ENCODE measurements at regions not wholly inside any gene's neighbourhood (a gene's known extent, or its start where the extent isn't known, plus 50 kb on each side); places are given as distances from the start of the nearest gene placed in this dataset.

GRCh38 chr17:71081666-71082065 lies 912.3 kb downstream of the KCNJ2 start:
- TF ChIP-seq, protein P1, sequence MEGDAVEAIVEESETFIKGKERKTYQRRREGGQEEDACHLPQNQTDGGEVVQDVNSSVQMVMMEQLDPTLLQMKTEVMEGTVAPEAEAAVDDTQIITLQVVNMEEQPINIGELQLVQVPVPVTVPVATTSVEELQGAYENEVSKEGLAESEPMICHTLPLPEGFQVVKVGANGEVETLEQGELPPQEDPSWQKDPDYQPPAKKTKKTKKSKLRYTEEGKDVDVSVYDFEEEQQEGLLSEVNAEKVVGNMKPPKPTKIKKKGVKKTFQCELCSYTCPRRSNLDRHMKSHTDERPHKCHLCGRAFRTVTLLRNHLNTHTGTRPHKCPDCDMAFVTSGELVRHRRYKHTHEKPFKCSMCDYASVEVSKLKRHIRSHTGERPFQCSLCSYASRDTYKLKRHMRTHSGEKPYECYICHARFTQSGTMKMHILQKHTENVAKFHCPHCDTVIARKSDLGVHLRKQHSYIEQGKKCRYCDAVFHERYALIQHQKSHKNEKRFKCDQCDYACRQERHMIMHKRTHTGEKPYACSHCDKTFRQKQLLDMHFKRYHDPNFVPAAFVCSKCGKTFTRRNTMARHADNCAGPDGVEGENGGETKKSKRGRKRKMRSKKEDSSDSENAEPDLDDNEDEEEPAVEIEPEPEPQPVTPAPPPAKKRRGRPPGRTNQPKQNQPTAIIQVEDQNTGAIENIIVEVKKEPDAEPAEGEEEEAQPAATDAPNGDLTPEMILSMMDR (conservative IDR thresholded peaks at IDR 0.05; ENCODE audit: low read depth, low read length), result no peak
- TF ChIP-seq RCOR1 (IDR thresholded peaks at IDR 0.05; ENCODE audit: insufficient replicate concordance, low read length) (no peak), CEBPB (IDR thresholded peaks at IDR 0.05; ENCODE audit: low read depth, low read length) (no peak), CHD1 (IDR thresholded peaks at IDR 0.05; ENCODE audit: low read depth, low read length) (no peak), POLR2A (IDR thresholded peaks at IDR 0.05; ENCODE audit: low read depth, low read length) (no peak), ELK1 (IDR thresholded peaks at IDR 0.05; ENCODE audit: borderline replicate concordance, low read depth, low read length) (no peak), USF2 (IDR thresholded peaks at IDR 0.05; ENCODE audit: low read depth, low read length) (no peak), MAFK (IDR thresholded peaks at IDR 0.05; ENCODE audit: low read depth, low read length) (no peak), BHLHE40 (IDR thresholded peaks at IDR 0.05; ENCODE audit: low read depth, low read length) (no peak)

Measured in IMR-90 (cell line).